ENCODE measurements at regions not wholly inside any gene's neighbourhood (a gene's known extent, or its start where the extent isn't known, plus 50 kb on each side); places are given as distances from the start of the nearest gene placed in this dataset.

GRCh38 chr13:44211704-44212346 is 161.8 kb upstream of the SERP2 start:
- no peaks in the 10 kb centered on the region for H3K36me3 ChIP-seq (ENCODE audit: control insufficient read depth in 2 of 2, insufficient read depth in 1 of 2, low read length in 2 of 2)
- no peak overlapping the region for H3K27ac ChIP-seq (ENCODE audit: extremely low read depth, low read depth, low read length)
- ChIA-PET CTCF (no interaction called here), POLR2A (no interaction called here)
- no peaks in the 10 kb centered on the region for H3K4me1 ChIP-seq (ENCODE audit: control insufficient read depth, insufficient read depth, low read length)
- H3K4me3 ChIP-seq (ENCODE audit: low read depth, low read length): no peak overlapping the region
- TF ChIP-seq ZBTB21 (tag by site-specific recombination; IDR thresholded peaks at IDR 0.05): no peak
- TF ChIP-seq ZNF114 (tag by site-specific recombination; IDR thresholded peaks at IDR 0.05): no peak
- no peak for TF ChIP-seq ZNF433 (tag by site-specific recombination; IDR thresholded peaks at IDR 0.05; ENCODE audit: low read depth)
- no peak for TF ChIP-seq ZNF324 (tag by site-specific recombination; IDR thresholded peaks at IDR 0.05)
- no peak for TF ChIP-seq SCRT1 (tag by site-specific recombination; IDR thresholded peaks at IDR 0.05; ENCODE audit: borderline replicate concordance)
- no peak for TF ChIP-seq ZNF280D (tag by site-specific recombination; IDR thresholded peaks at IDR 0.05)
- TF ChIP-seq ZNF398 (tag by site-specific recombination; IDR thresholded peaks at IDR 0.05): no peak
- no peak for TF ChIP-seq ZNF560 (tag by site-specific recombination; IDR thresholded peaks at IDR 0.05; ENCODE audit: borderline replicate concordance)
- TF ChIP-seq KLF17 (tag by site-specific recombination; IDR thresholded peaks at IDR 0.05): no peak
- no peak for TF ChIP-seq ZNF701 (tag by site-specific recombination; IDR thresholded peaks at IDR 0.05)
- TF ChIP-seq ZBTB11 (tag by site-specific recombination; conservative IDR thresholded peaks at IDR 0.05; ENCODE audit: low read depth): no peak
- no peak for TF ChIP-seq ZNF16 (tag by site-specific recombination; IDR thresholded peaks at IDR 0.05; ENCODE audit: low read depth)
- no peak for TF ChIP-seq ZNF791 (tag by site-specific recombination; IDR thresholded peaks at IDR 0.05)
- no peaks in the 10 kb centered on the region for H3K9me3 ChIP-seq (ENCODE audit: control insufficient read depth, insufficient read depth, low read depth, low read length)

- Histone ChIP-seq H3K4me1 (ENCODE audit: control insufficient read depth, insufficient read depth, low read length) (no peaks in the 10 kb centered on the region), H3K9me3 (ENCODE audit: control insufficient read depth, insufficient read depth, low read depth, low read length) (no peaks in the 10 kb centered on the region), H3K27ac (ENCODE audit: extremely low read depth, low read depth, low read length) (no peak overlapping the region), H3K36me3 (ENCODE audit: control insufficient read depth in 2 of 2, insufficient read depth in 1 of 2, low read length in 2 of 2) (no peaks in the 10 kb centered on the region), H3K4me3 (ENCODE audit: low read depth, low read length) (no peak overlapping the region)
- ChIA-PET POLR2A (no interaction called here), CTCF (no interaction called here)
- no peak for TF ChIP-seq ZNF529 (tag by site-specific recombination; IDR thresholded peaks at IDR 0.05; ENCODE audit: insufficient replicate concordance)
- no peak for TF ChIP-seq ZBTB6 (tag by site-specific recombination; IDR thresholded peaks at IDR 0.05)
- no peak for TF ChIP-seq ZNF560 (tag by site-specific recombination; IDR thresholded peaks at IDR 0.05; ENCODE audit: borderline replicate concordance)
- TF ChIP-seq KLF8 (tag by site-specific recombination; IDR thresholded peaks at IDR 0.05): no peak
- no peak for TF ChIP-seq ZIC2 (tag by site-specific recombination; IDR thresholded peaks at IDR 0.05)
- TF ChIP-seq ZNF513 (tag by site-specific recombination; IDR thresholded peaks at IDR 0.05): 0 out of 2 replicates have a peak, but pooled peaks have one; percentile 4
- no peak for TF ChIP-seq ZNF354C (tag by site-specific recombination; IDR thresholded peaks at IDR 0.05; ENCODE audit: borderline replicate concordance, low read depth)
- no peak for TF ChIP-seq SP3 (tag by site-specific recombination; IDR thresholded peaks at IDR 0.05)
- TF ChIP-seq ZNF366 (tag by site-specific recombination; conservative IDR thresholded peaks at IDR 0.05): no peak
Observed at GRCh38 chr13:44212633-44213396, 160.8 kb upstream of the SERP2 start.
